ENCODE measurements at regions not wholly inside any gene's neighbourhood (a gene's known extent, or its start where the extent isn't known, plus 50 kb on each side); places are given as distances from the start of the nearest gene placed in this dataset.

- TF ChIP-seq CTCF (IDR thresholded peaks at IDR 0.05) (no peak), ZFX (IDR thresholded peaks at IDR 0.05; ENCODE audit: borderline replicate concordance) (no peak)
Observed at GRCh38 chr6:6884916-6885315, 222.8 kb upstream of the RREB1 start.

Data from 22Rv1 (cell line).